ENCODE measurements at regions not wholly inside any gene's neighbourhood (a gene's known extent, or its start where the extent isn't known, plus 50 kb on each side); places are given as distances from the start of the nearest gene placed in this dataset.
"Not testable (repeated sequence)": the region's sequence is repeated elsewhere in the genome, so short reads cannot be mapped to it uniquely, and the experiment has no call there.

GRCh38 chr7:146017366-146017765 lies 99.2 kb upstream of the CNTNAP2 start:
- H3K27me3 Mint-ChIP-seq; H3K36me3 Mint-ChIP-seq; H3K27ac Mint-ChIP-seq; H3K27me3 ChIP-seq (ENCODE audit: insufficient read depth, low read length, poor library complexity, severe bottlenecking); H3K9me3 ChIP-seq (ENCODE audit: low read length); H3K4me3 Mint-ChIP-seq; H3K4me3 ChIP-seq (ENCODE audit: low read length); POLR2A ChIA-PET; CTCF ChIA-PET; H3K4me1 ChIP-seq (ENCODE audit: insufficient read depth, low read length); H3K4me1 Mint-ChIP-seq; DNase-seq; H3K36me3 ChIP-seq (ENCODE audit: insufficient read depth, low read length); H3K27ac ChIP-seq (ENCODE audit: low read depth, low read length): not testable (repeated sequence)
- peaks cover 0 to 14% (median 4%) of the 10 kb centered on the region in 5 donors for H3K9me3 Mint-ChIP-seq

- H3K4me1 ChIP-seq (ENCODE audit: insufficient read depth, low read length); H3K36me3 ChIP-seq (ENCODE audit: insufficient read depth, low read length); H3K4me3 ChIP-seq (ENCODE audit: low read length); H3K9me3 Mint-ChIP-seq; H3K9me3 ChIP-seq (ENCODE audit: low read length); H3K27ac ChIP-seq (ENCODE audit: low read depth, low read length); H3K36me3 Mint-ChIP-seq; DNase-seq; POLR2A ChIA-PET; H3K4me1 Mint-ChIP-seq; H3K27me3 ChIP-seq (ENCODE audit: insufficient read depth, low read length, poor library complexity, severe bottlenecking); H3K4me3 Mint-ChIP-seq; H3K27me3 Mint-ChIP-seq; H3K27ac Mint-ChIP-seq; CTCF ChIA-PET: not testable (repeated sequence)
These were observed 102.4 kb upstream of the CNTNAP2 start for GRCh38 chr7:146014154-146014553.

DNA sequence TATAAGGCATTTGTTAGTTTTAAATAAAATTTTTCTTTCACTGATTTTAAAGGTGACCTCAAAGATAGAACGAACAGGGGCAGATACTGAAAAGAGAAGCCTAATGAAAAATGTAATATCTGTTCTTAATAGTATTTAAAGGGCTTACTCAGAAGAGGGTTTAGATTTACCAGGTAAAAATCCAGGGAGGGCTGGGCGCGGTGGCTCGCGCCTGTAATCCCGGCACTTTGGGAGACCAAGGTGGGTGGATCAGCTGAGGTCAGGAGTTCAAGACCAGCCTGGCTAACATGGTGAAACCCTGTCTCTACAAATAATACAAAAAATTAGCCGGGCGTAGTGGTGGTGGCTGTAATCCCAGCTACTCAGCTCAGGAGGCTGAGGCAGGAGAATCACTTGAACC lies 108.3 kb upstream of the CNTNAP2 start:
- Histone ChIP-seq H3K4me3 (ENCODE audit: low read length) (no peak overlapping the region), H3K36me3 (ENCODE audit: insufficient read depth, low read length) (no peaks in the 10 kb centered on the region), H3K27me3 (ENCODE audit: insufficient read depth, low read length, poor library complexity, severe bottlenecking) (no peaks in the 10 kb centered on the region), H3K27ac (ENCODE audit: low read depth, low read length) (no peak overlapping the region), H3K9me3 (ENCODE audit: low read length) (no peaks in the 10 kb centered on the region), H3K4me1 (ENCODE audit: insufficient read depth, low read length) (no peaks in the 10 kb centered on the region)
- ChIA-PET POLR2A (no interaction called here), CTCF (no interaction called here)
- Mint-ChIP-seq H3K27ac (no peak overlapping the region), H3K4me1 (no peaks in the 10 kb centered on the region), H3K9me3 (peaks cover 0 to 18% (median 5%) of the 10 kb centered on the region in 5 donors), H3K4me3 (no peak overlapping the region), H3K36me3 (no peaks in the 10 kb centered on the region), H3K27me3 (no peaks in the 10 kb centered on the region)
- no peak for DNase-seq

DNA sequence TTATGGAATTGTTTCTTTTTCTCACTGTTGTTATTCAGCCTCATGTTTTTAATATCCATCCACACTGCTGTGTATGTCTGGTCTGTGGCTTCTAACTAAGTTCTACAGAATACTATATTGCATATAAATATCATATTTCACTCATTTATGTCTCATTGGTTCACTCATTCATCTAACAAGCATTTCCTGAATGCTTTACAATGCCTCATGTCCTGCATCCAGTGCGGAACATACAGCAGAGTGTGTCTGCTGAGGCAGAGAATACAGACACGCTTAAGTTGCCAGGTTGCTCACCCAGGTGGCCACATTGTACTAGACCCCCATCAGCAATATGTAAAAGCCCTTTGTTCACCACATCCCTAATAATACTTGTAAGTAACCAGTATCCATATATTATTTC lies 111.8 kb upstream of the CNTNAP2 start:
- H3K9me3 ChIP-seq (ENCODE audit: low read length): no peaks in the 10 kb centered on the region
- Mint-ChIP-seq H3K9me3 (peaks cover 0 to 12% (median 8%) of the 10 kb centered on the region in 5 donors), H3K4me3 (no peak overlapping the region), H3K4me1 (no peaks in the 10 kb centered on the region), H3K27me3 (no peaks in the 10 kb centered on the region), H3K27ac (no peak overlapping the region), H3K36me3 (no peaks in the 10 kb centered on the region)
- ChIA-PET POLR2A (no interaction called here), CTCF (no interaction called here)
- no peaks in the 10 kb centered on the region for H3K4me1 ChIP-seq (ENCODE audit: insufficient read depth, low read length)
- no peaks in the 10 kb centered on the region for H3K36me3 ChIP-seq (ENCODE audit: insufficient read depth, low read length)
- no peaks in the 10 kb centered on the region for H3K27me3 ChIP-seq (ENCODE audit: insufficient read depth, low read length, poor library complexity, severe bottlenecking)
- no peak for DNase-seq
- no peak overlapping the region for H3K27ac ChIP-seq (ENCODE audit: low read depth, low read length)
- no peak overlapping the region for H3K4me3 ChIP-seq (ENCODE audit: low read length)

GRCh38 chr7:146002431-146003078 lies 114.0 kb upstream of the CNTNAP2 start:
- Histone ChIP-seq H3K9me3 (ENCODE audit: low read length) (no peaks in the 10 kb centered on the region), H3K36me3 (ENCODE audit: insufficient read depth, low read length) (no peaks in the 10 kb centered on the region), H3K27me3 (ENCODE audit: insufficient read depth, low read length, poor library complexity, severe bottlenecking) (no peaks in the 10 kb centered on the region), H3K4me3 (ENCODE audit: low read length) (no peak overlapping the region), H3K4me1 (ENCODE audit: insufficient read depth, low read length) (no peaks in the 10 kb centered on the region), H3K27ac (ENCODE audit: low read depth, low read length) (no peak overlapping the region)
- ChIA-PET POLR2A (no interaction called here), CTCF (no interaction called here)
- H3K36me3 Mint-ChIP-seq: no peaks in the 10 kb centered on the region
- H3K4me1 Mint-ChIP-seq: no peaks in the 10 kb centered on the region
- H3K4me3 Mint-ChIP-seq: no peak overlapping the region
- H3K9me3 Mint-ChIP-seq: peaks cover 0 to 12% (median 8%) of the 10 kb centered on the region in 5 donors
- no peak overlapping the region for H3K27ac Mint-ChIP-seq
- DNase-seq: no peak
- no peaks in the 10 kb centered on the region for H3K27me3 Mint-ChIP-seq

GRCh38 chr7:146002008-146002407 lies 114.6 kb upstream of the CNTNAP2 start:
- Histone ChIP-seq H3K36me3 (ENCODE audit: insufficient read depth, low read length) (no peaks in the 10 kb centered on the region), H3K9me3 (ENCODE audit: low read length) (no peaks in the 10 kb centered on the region), H3K27me3 (ENCODE audit: insufficient read depth, low read length, poor library complexity, severe bottlenecking) (no peaks in the 10 kb centered on the region), H3K4me3 (ENCODE audit: low read length) (no peak overlapping the region), H3K27ac (ENCODE audit: low read depth, low read length) (no peak overlapping the region), H3K4me1 (ENCODE audit: insufficient read depth, low read length) (no peaks in the 10 kb centered on the region)
- ChIA-PET POLR2A (no interaction called here), CTCF (no interaction called here)
- DNase-seq: no peak
- Mint-ChIP-seq H3K4me3 (no peak overlapping the region), H3K4me1 (no peaks in the 10 kb centered on the region), H3K36me3 (no peaks in the 10 kb centered on the region), H3K9me3 (peaks cover 0 to 12% (median 8%) of the 10 kb centered on the region in 5 donors), H3K27me3 (no peaks in the 10 kb centered on the region), H3K27ac (no peak overlapping the region)

DNA sequence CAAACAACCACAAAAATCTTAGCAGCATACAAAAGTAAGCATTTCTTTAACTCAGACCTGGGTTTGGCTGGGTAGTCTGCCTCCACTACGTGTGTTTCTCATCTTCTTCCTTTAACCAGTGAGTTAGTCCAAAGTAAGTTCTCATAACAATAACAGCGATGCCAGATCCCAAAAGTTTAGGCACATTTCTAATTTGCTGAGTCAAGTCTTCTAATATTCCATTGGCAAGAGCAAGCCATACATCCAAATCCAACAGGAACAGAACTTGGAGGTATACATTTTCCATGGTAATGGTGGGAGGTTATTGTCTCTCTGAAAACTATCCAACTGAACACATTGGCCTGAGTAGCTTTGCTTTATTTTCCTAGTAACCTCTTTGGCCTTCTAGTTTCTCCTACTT lies 115.7 kb upstream of the CNTNAP2 start:
- H3K36me3 Mint-ChIP-seq: no peaks in the 10 kb centered on the region
- H3K36me3 ChIP-seq (ENCODE audit: insufficient read depth, low read length): no peaks in the 10 kb centered on the region
- CTCF ChIA-PET: no interaction called here
- no peak overlapping the region for H3K4me3 ChIP-seq (ENCODE audit: low read length)
- no peaks in the 10 kb centered on the region for H3K4me1 ChIP-seq (ENCODE audit: insufficient read depth, low read length)
- H3K27me3 Mint-ChIP-seq: no peaks in the 10 kb centered on the region
- no peak overlapping the region for H3K4me3 Mint-ChIP-seq
- H3K27ac Mint-ChIP-seq: no peak overlapping the region
- peaks cover 0 to 15% (median 8%) of the 10 kb centered on the region in 5 donors for H3K9me3 Mint-ChIP-seq
- H3K4me1 Mint-ChIP-seq: no peaks in the 10 kb centered on the region
- no peaks in the 10 kb centered on the region for H3K27me3 ChIP-seq (ENCODE audit: insufficient read depth, low read length, poor library complexity, severe bottlenecking)
- DNase-seq: no peak
- no peak overlapping the region for H3K27ac ChIP-seq (ENCODE audit: low read depth, low read length)
- no peaks in the 10 kb centered on the region for H3K9me3 ChIP-seq (ENCODE audit: low read length)
- POLR2A ChIA-PET: no interaction called here

- no peak for DNase-seq
- H3K27me3 Mint-ChIP-seq: no peaks in the 10 kb centered on the region
- peaks cover 2 to 21% (median 6%) of the 10 kb centered on the region in 5 donors for H3K9me3 Mint-ChIP-seq
- POLR2A ChIA-PET: no interaction called here
- H3K27me3 ChIP-seq (ENCODE audit: insufficient read depth, low read length, poor library complexity, severe bottlenecking): no peaks in the 10 kb centered on the region
- H3K36me3 Mint-ChIP-seq: no peaks in the 10 kb centered on the region
- H3K4me1 Mint-ChIP-seq: no peaks in the 10 kb centered on the region
- no peaks in the 10 kb centered on the region for H3K4me1 ChIP-seq (ENCODE audit: insufficient read depth, low read length)
- H3K27ac ChIP-seq (ENCODE audit: low read depth, low read length): no peak overlapping the region
- no peaks in the 10 kb centered on the region for H3K9me3 ChIP-seq (ENCODE audit: low read length)
- no peak overlapping the region for H3K4me3 Mint-ChIP-seq
- H3K27ac Mint-ChIP-seq: no peak overlapping the region
- CTCF ChIA-PET: no interaction called here
- no peaks in the 10 kb centered on the region for H3K36me3 ChIP-seq (ENCODE audit: insufficient read depth, low read length)
- no peak overlapping the region for H3K4me3 ChIP-seq (ENCODE audit: low read length)
These were observed 127.1 kb upstream of the CNTNAP2 start for GRCh38 chr7:145989469-145989868.

Data from CD8-positive, alpha-beta memory T cell (primary cell).